HG02759 (cell line): ENCODE measurements at regions not wholly inside any gene's neighbourhood (a gene's known extent, or its start where the extent isn't known, plus 50 kb on each side); places are given as distances from the start of the nearest gene placed in this dataset.
"Not testable (repeated sequence)": the region's sequence is repeated elsewhere in the genome, so short reads cannot be mapped to it uniquely, and the experiment has no call there.

ENCODE experiments used
- ATAC-seq: cut with Tn5 transposase; IDR thresholded peaks from one replicate; pipeline ENCODE4 v1.9.1; 2021; ENCODE audit warnings: mild to moderate bottlenecking, moderate library complexity; ENCODE audit not compliant: unreplicated experiment

GRCh38 chr20:24831232-24831631 lies 117.8 kb upstream of the CST7 start:
- no peak for ATAC-seq

- ATAC-seq = no peak
These were observed 116.6 kb upstream of the CST7 start for GRCh38 chr20:24832518-24832917.

- ATAC-seq = no peak
These were observed 115.5 kb upstream of the CST7 start for GRCh38 chr20:24833592-24833991.

GRCh38 chr20:24834310-24834709 lies 114.8 kb upstream of the CST7 start:
- ATAC-seq = no peak

- ATAC-seq = no peak
These were observed 113.9 kb upstream of the CST7 start for GRCh38 chr20:24835195-24835594.

GRCh38 chr20:24836041-24836533 lies 113.0 kb upstream of the CST7 start:
- ATAC-seq = no peak

- no peak for ATAC-seq
These were observed 112.3 kb upstream of the CST7 start for GRCh38 chr20:24836661-24837299.

- ATAC-seq = no peak
These were observed 111.2 kb upstream of the CST7 start for GRCh38 chr20:24837781-24838450.

- peak; percentile 14 for ATAC-seq
These were observed 110.2 kb upstream of the CST7 start for GRCh38 chr20:24838546-24839535.

- ATAC-seq = peak; percentile 20
These were observed 108.9 kb upstream of the CST7 start for GRCh38 chr20:24840121-24840713.

- no peak for ATAC-seq
These were observed 106.7 kb upstream of the CST7 start for GRCh38 chr20:24842274-24842917.

- ATAC-seq = peak; percentile 91
These were observed 106.0 kb upstream of the CST7 start for GRCh38 chr20:24842918-24843715.

- ATAC-seq = no peak
These were observed 98.9 kb upstream of the CST7 start for GRCh38 chr20:24850176-24850575.

GRCh38 chr20:24851346-24852019 lies 97.6 kb upstream of the CST7 start:
- ATAC-seq = no peak

- no peak for ATAC-seq
These were observed 95.2 kb upstream of the CST7 start for GRCh38 chr20:24853916-24854315.

- ATAC-seq = no peak
These were observed 93.2 kb upstream of the CST7 start for GRCh38 chr20:24855848-24856247.

- ATAC-seq = not testable (repeated sequence)
These were observed 90.6 kb upstream of the CST7 start for GRCh38 chr20:24858500-24858899.

- no peak for ATAC-seq
These were observed 89.5 kb upstream of the CST7 start for GRCh38 chr20:24859539-24859938.

GRCh38 chr20:24862186-24862585 lies 86.9 kb upstream of the CST7 start:
- no peak for ATAC-seq
